Loucy (cell line): ENCODE measurements at regions not wholly inside any gene's neighbourhood (a gene's known extent, or its start where the extent isn't known, plus 50 kb on each side); places are given as distances from the start of the nearest gene placed in this dataset.

Source experiments
- H2AFZ ChIP-seq: fragments of 200-600 bp; sonication (generic); 2 replicates; pipeline ENCODE4 v1.6.0; 2016; ENCODE audit warnings: antibody characterized with exemption, mild to moderate bottlenecking, low read length, moderate library complexity
- H3F3A ChIP-seq: fragments of 200-600 bp; 2 replicates; pipeline ENCODE4 v1.6.0; 2016; ENCODE audit warnings: antibody characterized with exemption, low read depth, mild to moderate bottlenecking
- H3K27me3 ChIP-seq: fragments of 200-600 bp; sonication (generic); 2 replicates; pipeline ENCODE4 v1.6.1; 2014; ENCODE audit warnings: low read length, mild to moderate bottlenecking; ENCODE audit not compliant: insufficient read depth, poor library complexity, severe bottlenecking
- H3K36me3 ChIP-seq: fragments of 200-600 bp; sonication (generic); 2 replicates; pipeline ENCODE4 v1.6.1; 2016; ENCODE audit warnings: low read length; ENCODE audit not compliant: insufficient read depth
- H3K4me1 ChIP-seq: fragments of 200-600 bp; sonication (generic); 2 replicates; pipeline ENCODE4 v1.5.1; 2014; ENCODE audit warnings: low read length, mild to moderate bottlenecking; ENCODE audit not compliant: insufficient read depth, poor library complexity, severe bottlenecking
- H3K4me2 ChIP-seq: fragments of 200-600 bp; sonication (generic); 2 replicates; pipeline ENCODE4 v1.6.0; 2014; ENCODE audit warnings: antibody characterized with exemption, low read length, low read depth, mild to moderate bottlenecking; ENCODE audit not compliant: poor library complexity, severe bottlenecking
- H3K4me3 ChIP-seq: fragments of 200-600 bp; sonication (generic); 2 replicates; pipeline ENCODE4 v1.5.1; 2014; ENCODE audit warnings: low read length, mild to moderate bottlenecking, mixed read lengths; ENCODE audit not compliant: poor library complexity, severe bottlenecking
- H3K79me2 ChIP-seq: fragments of 200-600 bp; sonication (generic); 2 replicates; pipeline ENCODE4 v1.6.1; 2014; ENCODE audit warnings: low read length; ENCODE audit not compliant: insufficient read depth
- H3K9ac ChIP-seq: fragments of 200-600 bp; sonication (generic); 2 replicates; pipeline ENCODE4 v1.6.0; 2014; ENCODE audit warnings: mild to moderate bottlenecking, low read depth, low read length, moderate library complexity; ENCODE audit not compliant: poor library complexity, severe bottlenecking
- H3K9me2 ChIP-seq: fragments of 200-600 bp; sonication (generic); replicated peaks from 2 replicates; pipeline ENCODE4 v1.6.1; 2016; ENCODE audit warnings: low read depth, low read length, mixed read lengths
- H3K9me3 ChIP-seq: fragments of 200-600 bp; sonication (generic); 2 replicates; pipeline ENCODE4 v1.6.1; 2014; ENCODE audit warnings: mild to moderate bottlenecking, antibody characterized with exemption, low read length, low read depth; ENCODE audit not compliant: insufficient read depth
- H4K20me1 ChIP-seq: fragments of 200-600 bp; sonication (generic); 2 replicates; pipeline ENCODE4 v1.6.0; 2014; ENCODE audit warnings: antibody characterized with exemption, low read length, mild to moderate bottlenecking; ENCODE audit not compliant: insufficient read depth, poor library complexity, severe bottlenecking
- EZH2phosphoT487 ChIP-seq: fragments of 200-600 bp; IDR thresholded peaks from 2 replicates; pipeline ENCODE4 v1.6.1; 2018; ENCODE audit warnings: antibody characterized with exemption, mild to moderate bottlenecking, moderate library complexity, borderline replicate concordance
- TF ChIP-seq, protein P1 (sequence below): fragments of 200-600 bp; sonication (generic); conservative IDR thresholded peaks from 2 replicates; pipeline ENCODE4 v1.5.1; 2014; ENCODE audit warnings: mild to moderate bottlenecking, antibody characterized with exemption, low read length

DNA sequence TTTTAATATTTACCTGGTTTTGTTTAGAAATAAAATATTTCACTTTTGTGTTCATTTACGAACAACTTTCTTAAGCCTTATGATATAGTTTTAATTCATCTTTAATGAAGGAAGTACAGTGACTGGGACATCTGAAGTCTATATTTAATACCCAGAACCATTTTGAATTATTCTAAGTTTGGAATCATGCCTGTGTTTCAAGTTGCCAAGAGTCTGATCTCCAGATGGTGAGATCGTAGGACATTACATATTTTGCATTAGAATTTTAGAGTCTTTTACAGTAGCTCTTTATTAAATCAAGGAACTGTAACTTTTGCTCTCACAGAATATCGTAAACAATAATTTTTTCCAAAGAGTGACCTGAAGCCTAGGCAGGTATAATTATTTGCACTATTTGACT lies 420.7 kb downstream of the SI start:
- Histone ChIP-seq H3K4me1 (no peaks in the 10 kb centered on the region), H3K36me3 (no peaks in the 10 kb centered on the region), H3K4me2 (no peak overlapping the region), H3K9ac (no peak overlapping the region), H3F3A (no peaks in the 10 kb centered on the region), H4K20me1 (no peaks in the 10 kb centered on the region), H3K4me3 (no peak overlapping the region), H3K9me2 (no peaks in the 10 kb centered on the region), H3K79me2 (no peaks in the 10 kb centered on the region), H3K27me3 (no peaks in the 10 kb centered on the region), H2AFZ (no peak overlapping the region), H3K9me3 (no peaks in the 10 kb centered on the region)
- TF ChIP-seq, protein P1, sequence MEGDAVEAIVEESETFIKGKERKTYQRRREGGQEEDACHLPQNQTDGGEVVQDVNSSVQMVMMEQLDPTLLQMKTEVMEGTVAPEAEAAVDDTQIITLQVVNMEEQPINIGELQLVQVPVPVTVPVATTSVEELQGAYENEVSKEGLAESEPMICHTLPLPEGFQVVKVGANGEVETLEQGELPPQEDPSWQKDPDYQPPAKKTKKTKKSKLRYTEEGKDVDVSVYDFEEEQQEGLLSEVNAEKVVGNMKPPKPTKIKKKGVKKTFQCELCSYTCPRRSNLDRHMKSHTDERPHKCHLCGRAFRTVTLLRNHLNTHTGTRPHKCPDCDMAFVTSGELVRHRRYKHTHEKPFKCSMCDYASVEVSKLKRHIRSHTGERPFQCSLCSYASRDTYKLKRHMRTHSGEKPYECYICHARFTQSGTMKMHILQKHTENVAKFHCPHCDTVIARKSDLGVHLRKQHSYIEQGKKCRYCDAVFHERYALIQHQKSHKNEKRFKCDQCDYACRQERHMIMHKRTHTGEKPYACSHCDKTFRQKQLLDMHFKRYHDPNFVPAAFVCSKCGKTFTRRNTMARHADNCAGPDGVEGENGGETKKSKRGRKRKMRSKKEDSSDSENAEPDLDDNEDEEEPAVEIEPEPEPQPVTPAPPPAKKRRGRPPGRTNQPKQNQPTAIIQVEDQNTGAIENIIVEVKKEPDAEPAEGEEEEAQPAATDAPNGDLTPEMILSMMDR, result no peak
- no peak for TF ChIP-seq EZH2phosphoT487

DNA sequence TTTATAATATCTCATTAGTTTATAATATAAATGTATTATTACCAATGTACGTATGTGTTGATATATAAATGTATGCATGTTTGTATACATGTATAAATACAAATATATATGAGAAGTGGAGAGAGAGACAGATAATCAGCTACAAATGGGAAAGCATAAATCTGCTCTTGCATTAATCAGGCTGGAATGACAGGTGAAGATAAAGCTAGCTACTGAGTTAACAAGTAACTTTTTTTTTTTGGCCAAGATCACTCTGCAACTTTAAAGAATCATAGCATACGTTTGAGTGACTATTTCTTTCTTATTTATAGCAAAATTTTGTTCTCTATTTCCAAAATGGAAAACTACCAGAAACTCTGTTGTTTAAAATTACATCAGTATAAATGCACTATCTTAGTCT lies 422.8 kb downstream of the SI start:
- no peak overlapping the region for H3K4me3 ChIP-seq
- no peaks in the 10 kb centered on the region for H3K36me3 ChIP-seq
- H3K9ac ChIP-seq, result no peak overlapping the region
- no peaks in the 10 kb centered on the region for H3K79me2 ChIP-seq
- TF ChIP-seq, protein P1, result no peak
- TF ChIP-seq EZH2phosphoT487, result no peak
- H3K9me3 ChIP-seq, result no peaks in the 10 kb centered on the region
- no peaks in the 10 kb centered on the region for H4K20me1 ChIP-seq
- H3K27me3 ChIP-seq, result no peaks in the 10 kb centered on the region
- no peaks in the 10 kb centered on the region for H3K9me2 ChIP-seq
- H2AFZ ChIP-seq, result no peak overlapping the region
- no peaks in the 10 kb centered on the region for H3F3A ChIP-seq
- no peaks in the 10 kb centered on the region for H3K4me1 ChIP-seq
- H3K4me2 ChIP-seq, result no peak overlapping the region

GRCh38 chr3:164641071-164641470 lies 437.2 kb downstream of the SI start:
- Histone ChIP-seq H3K9me3 (no peaks in the 10 kb centered on the region), H3K27me3 (no peaks in the 10 kb centered on the region), H3K36me3 (no peaks in the 10 kb centered on the region), H3K4me1 (no peaks in the 10 kb centered on the region), H2AFZ (no peak overlapping the region), H3K79me2 (no peaks in the 10 kb centered on the region), H3K9me2 (no peaks in the 10 kb centered on the region), H3K4me3 (no peak overlapping the region), H3K9ac (no peak overlapping the region), H4K20me1 (no peaks in the 10 kb centered on the region), H3F3A (no peaks in the 10 kb centered on the region), H3K4me2 (no peak overlapping the region)
- no peak for TF ChIP-seq EZH2phosphoT487
- TF ChIP-seq, protein P1, result no peak
